OCI-LY1 (cell line): ENCODE measurements at regions not wholly inside any gene's neighbourhood (a gene's known extent, or its start where the extent isn't known, plus 50 kb on each side); places are given as distances from the start of the nearest gene placed in this dataset.

Experiments used
- EZH2 ChIP-seq: fragments of 200-600 bp; sonication (generic), shearing (Covaris generic); IDR thresholded peaks from 2 replicates; pipeline ENCODE4 v1.8.0; 2017; ENCODE audit warnings: borderline replicate concordance, mixed run types, mild to moderate bottlenecking, antibody characterized with exemption, low read length, moderate library complexity, mixed read lengths
- TF ChIP-seq, protein P1 (sequence below): fragments of 200-600 bp; sonication (generic), shearing (Covaris generic); IDR thresholded peaks from 2 replicates; pipeline ENCODE4 v1.5.1; 2017; ENCODE audit warnings: mild to moderate bottlenecking, antibody characterized with exemption, low read length, moderate library complexity, mixed read lengths

DNA sequence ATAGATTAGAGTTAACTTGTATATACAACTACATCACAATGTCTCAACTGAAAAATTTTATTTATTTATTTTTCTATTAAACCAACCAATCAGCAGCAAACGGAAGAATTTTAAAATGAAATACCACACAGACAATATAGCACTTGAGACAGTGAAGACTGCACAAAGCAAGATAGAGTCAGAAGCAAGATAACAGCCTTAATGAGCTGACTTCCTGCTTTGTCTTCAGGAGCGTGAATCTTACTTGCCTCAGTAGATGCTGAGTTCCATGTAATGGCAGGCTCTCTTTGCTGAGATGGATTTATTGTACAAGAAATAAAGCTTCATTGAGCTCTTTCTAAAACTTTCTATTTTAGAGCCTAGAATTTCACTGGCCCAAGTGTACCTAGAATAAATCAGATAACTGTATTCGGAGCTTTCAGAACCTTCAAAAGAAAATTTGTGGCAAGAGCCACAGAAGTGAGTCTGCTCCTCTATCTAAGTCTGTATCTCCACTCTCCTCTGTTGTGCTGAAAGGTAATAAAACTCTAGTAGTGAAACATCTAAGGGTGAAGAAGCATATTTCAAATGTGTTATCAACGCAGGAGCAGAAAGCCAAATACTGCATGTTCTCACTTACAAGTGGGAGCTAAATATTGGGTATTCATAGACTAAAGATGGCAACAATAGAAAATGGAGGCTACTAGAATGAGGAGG is 83.3 kb upstream of the ANKRD55 start:
- no peak for TF ChIP-seq EZH2
- TF ChIP-seq, protein P1, sequence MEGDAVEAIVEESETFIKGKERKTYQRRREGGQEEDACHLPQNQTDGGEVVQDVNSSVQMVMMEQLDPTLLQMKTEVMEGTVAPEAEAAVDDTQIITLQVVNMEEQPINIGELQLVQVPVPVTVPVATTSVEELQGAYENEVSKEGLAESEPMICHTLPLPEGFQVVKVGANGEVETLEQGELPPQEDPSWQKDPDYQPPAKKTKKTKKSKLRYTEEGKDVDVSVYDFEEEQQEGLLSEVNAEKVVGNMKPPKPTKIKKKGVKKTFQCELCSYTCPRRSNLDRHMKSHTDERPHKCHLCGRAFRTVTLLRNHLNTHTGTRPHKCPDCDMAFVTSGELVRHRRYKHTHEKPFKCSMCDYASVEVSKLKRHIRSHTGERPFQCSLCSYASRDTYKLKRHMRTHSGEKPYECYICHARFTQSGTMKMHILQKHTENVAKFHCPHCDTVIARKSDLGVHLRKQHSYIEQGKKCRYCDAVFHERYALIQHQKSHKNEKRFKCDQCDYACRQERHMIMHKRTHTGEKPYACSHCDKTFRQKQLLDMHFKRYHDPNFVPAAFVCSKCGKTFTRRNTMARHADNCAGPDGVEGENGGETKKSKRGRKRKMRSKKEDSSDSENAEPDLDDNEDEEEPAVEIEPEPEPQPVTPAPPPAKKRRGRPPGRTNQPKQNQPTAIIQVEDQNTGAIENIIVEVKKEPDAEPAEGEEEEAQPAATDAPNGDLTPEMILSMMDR, result no peak
